ENCODE measurements at regions not wholly inside any gene's neighbourhood (a gene's known extent, or its start where the extent isn't known, plus 50 kb on each side); places are given as distances from the start of the nearest gene placed in this dataset.
"Not testable (repeated sequence)": the region's sequence is repeated elsewhere in the genome, so short reads cannot be mapped to it uniquely, and the experiment has no call there.

DNA sequence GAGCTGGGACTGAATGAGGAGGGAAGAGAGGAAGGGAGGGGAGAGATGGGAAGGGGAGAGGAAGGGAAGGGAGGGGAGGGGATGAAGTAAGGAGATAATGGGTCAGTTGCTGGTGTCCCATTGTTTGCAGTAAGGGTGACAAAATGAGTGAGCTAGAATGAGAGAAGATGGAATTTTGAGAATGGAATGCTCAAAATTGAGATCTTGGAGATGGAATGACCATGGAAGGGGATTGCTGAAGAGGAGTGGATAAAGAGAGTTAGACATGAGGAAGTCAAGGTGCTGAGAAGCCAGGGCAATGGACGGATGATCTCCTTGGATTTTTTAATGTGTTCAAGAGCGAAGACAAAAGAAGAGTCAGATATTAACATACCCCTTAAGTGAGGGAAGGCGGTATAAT is 80.5 kb upstream of the SSTR4 start:
- Histone ChIP-seq H3K9me3 (ENCODE audit: severe bottlenecking) (no peaks in the 10 kb centered on the region), H3K36me3 (no peaks in the 10 kb centered on the region), H3K4me3 (ENCODE audit: low read depth, low read length) (no peak overlapping the region), H3K27ac (no peak overlapping the region), H3K27me3 (ENCODE audit: insufficient read depth, low read depth, severe bottlenecking) (peaks cover 63% of the 10 kb centered on the region)
- DNase-seq: no peak
- TF ChIP-seq, protein P1, sequence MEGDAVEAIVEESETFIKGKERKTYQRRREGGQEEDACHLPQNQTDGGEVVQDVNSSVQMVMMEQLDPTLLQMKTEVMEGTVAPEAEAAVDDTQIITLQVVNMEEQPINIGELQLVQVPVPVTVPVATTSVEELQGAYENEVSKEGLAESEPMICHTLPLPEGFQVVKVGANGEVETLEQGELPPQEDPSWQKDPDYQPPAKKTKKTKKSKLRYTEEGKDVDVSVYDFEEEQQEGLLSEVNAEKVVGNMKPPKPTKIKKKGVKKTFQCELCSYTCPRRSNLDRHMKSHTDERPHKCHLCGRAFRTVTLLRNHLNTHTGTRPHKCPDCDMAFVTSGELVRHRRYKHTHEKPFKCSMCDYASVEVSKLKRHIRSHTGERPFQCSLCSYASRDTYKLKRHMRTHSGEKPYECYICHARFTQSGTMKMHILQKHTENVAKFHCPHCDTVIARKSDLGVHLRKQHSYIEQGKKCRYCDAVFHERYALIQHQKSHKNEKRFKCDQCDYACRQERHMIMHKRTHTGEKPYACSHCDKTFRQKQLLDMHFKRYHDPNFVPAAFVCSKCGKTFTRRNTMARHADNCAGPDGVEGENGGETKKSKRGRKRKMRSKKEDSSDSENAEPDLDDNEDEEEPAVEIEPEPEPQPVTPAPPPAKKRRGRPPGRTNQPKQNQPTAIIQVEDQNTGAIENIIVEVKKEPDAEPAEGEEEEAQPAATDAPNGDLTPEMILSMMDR (IDR thresholded peaks at IDR 0.05; ENCODE audit: low read depth, low read length): no peak

DNA sequence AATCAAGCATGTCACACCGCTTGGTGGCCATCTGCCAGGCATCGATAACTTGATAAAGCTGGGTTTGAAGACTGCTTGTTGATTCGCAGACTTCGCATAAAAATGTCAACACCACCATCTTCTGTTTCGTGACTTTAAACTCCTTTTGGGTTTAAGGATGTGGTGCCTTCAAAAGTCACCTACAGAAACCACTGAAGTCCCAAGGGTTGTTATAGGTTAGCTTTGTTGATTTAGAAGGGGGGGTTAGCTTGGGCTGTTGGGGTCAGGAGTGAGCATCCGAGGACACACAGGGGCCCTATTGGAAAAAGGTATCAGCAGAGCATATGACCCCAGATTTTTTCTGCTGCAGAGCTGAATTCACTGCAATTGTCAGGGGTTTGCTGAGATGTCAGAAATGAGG is 76.7 kb upstream of the SSTR4 start:
- Histone ChIP-seq H3K9me3 (ENCODE audit: severe bottlenecking) (no peaks in the 10 kb centered on the region), H3K36me3 (no peaks in the 10 kb centered on the region), H3K4me3 (ENCODE audit: low read depth, low read length) (no peak overlapping the region), H3K27ac (no peak overlapping the region), H3K27me3 (ENCODE audit: insufficient read depth, low read depth, severe bottlenecking) (peaks cover 68% of the 10 kb centered on the region)
- TF ChIP-seq, protein P1 (IDR thresholded peaks at IDR 0.05; ENCODE audit: low read depth, low read length): no peak
- no peak for DNase-seq

DNA sequence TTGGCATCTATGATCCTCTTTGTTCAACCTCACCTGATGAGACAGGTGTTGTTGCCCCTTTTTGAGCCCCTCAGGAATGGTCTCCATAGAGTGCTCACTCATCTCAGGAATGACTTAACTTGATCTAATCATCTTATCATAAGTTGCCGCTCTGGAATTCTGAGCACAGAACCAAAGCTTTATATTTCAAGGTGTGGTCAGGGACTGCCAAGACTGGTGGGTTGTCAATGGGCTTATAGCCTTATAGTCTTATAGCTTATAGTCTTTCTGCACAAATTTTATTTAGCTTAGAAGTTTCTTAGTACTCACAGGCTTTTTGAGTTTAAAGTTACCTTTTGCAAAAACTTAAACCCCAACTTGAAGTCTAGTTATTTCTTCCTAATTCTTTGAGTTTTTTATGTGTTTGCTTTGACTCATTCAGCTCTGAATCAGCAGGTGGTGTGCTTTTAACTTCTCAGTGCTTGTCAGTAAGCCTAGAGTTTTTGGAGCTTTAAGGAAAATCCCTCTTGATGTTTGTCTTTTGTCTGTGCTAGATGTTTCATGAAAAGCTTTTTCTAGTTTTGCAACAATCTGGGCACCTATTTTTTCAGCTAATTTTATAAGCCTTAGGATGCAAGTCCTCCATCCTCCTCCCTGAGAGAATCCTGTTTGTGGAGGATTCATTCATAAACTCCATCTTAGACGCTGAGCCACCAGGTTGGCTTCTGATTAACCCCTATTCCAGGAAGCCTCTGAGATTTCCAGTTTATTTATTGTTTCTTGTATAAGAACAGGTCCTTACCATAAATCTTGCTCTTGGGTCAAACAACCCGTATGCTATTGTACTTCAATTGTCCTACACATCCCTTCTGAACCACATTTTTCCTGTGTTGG is 72.3 kb upstream of the SSTR4 start:
- no peak overlapping the region for H3K27ac ChIP-seq
- H3K4me3 ChIP-seq (ENCODE audit: low read depth, low read length): no peak overlapping the region
- TF ChIP-seq, protein P1 (IDR thresholded peaks at IDR 0.05; ENCODE audit: low read depth, low read length): no peak
- H3K9me3 ChIP-seq (ENCODE audit: severe bottlenecking): no peaks in the 10 kb centered on the region
- DNase-seq: no peak
- peaks cover 72% of the 10 kb centered on the region for H3K27me3 ChIP-seq (ENCODE audit: insufficient read depth, low read depth, severe bottlenecking)
- H3K36me3 ChIP-seq: no peaks in the 10 kb centered on the region

DNA sequence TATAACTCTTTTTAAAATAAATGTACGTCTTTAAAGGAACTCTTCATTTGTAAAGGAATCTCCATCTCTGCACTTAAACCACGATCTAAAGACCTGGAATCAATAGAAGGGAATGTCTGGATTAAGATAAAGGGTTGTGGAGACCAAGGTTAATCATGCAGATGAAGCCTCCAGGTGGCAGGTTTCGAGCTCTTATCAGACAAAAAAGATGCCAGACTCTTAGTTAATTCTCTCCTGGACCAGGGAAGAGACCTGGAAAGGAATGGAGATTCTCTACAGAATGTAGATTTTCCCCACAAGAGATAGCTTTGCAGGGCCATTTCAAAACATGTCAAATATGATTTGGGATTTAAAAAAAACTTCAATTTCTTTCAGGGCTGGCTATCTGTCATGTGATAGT is 71.5 kb upstream of the SSTR4 start:
- TF ChIP-seq, protein P1 (IDR thresholded peaks at IDR 0.05; ENCODE audit: low read depth, low read length): no peak
- Histone ChIP-seq H3K36me3 (no peaks in the 10 kb centered on the region), H3K27me3 (ENCODE audit: insufficient read depth, low read depth, severe bottlenecking) (peaks cover 67% of the 10 kb centered on the region), H3K27ac (no peak overlapping the region), H3K9me3 (ENCODE audit: severe bottlenecking) (no peaks in the 10 kb centered on the region), H3K4me3 (ENCODE audit: low read depth, low read length) (no peak overlapping the region)
- DNase-seq: no peak

DNA sequence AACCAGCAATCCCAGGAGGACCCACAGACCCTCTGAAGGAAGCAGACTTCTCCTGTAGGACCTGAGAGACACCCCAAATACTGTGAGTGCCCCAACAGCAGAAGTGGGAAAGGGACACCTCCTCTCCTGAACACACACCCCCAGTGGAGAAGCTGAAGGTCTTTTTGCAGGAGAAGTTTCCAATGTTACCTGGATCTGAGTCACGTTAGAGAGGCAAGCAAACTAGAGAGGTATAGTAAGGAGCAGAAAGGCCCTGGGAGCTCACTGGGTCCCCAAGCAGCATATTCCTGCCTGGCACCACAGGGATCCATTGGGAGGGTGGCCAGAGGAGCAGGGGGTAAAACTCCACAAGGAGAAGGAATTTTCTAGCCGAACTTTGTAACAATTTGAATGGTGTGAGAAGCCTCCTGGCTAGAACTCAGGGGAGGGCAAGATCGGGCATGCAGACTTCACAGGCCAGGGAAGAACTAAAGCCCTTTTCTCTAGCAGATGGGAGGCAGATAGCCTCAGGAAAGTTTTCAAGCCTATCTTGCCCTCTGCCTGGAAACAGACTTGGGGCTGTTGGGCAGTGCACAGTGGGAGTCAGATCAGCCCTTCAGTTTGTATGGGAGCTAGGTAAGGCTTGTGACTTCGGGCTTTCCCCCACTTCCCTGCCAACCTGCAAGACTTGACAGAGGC is 68.2 kb upstream of the SSTR4 start:
- TF ChIP-seq, protein P1 (IDR thresholded peaks at IDR 0.05; ENCODE audit: low read depth, low read length): no peak
- Histone ChIP-seq H3K36me3 (no peaks in the 10 kb centered on the region), H3K9me3 (ENCODE audit: severe bottlenecking) (no peaks in the 10 kb centered on the region), H3K4me3 (ENCODE audit: low read depth, low read length) (no peak overlapping the region), H3K27me3 (ENCODE audit: insufficient read depth, low read depth, severe bottlenecking) (peaks cover 47% of the 10 kb centered on the region), H3K27ac (no peak overlapping the region)
- no peak for DNase-seq

DNA sequence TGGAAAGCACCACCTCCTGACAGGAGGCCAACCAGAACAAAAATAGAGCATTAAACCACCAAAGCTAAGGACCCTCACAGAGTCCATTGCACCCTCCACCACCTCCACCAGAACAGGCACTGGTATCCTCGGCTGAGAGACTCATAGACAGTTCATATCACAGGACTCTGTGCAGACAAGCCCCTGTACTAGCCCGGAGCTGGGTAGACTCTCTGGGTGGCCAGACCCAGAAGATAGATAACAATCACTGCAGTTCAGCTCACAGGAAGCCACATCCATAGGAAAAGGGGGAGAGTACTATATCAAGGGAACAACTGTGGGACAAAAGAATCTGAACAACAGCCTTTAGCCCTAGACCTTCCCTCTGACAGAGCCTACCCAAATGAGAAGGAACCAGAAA is 67.4 kb upstream of the SSTR4 start:
- not testable (repeated sequence) for H3K36me3 ChIP-seq; DNase-seq; H3K9me3 ChIP-seq (ENCODE audit: severe bottlenecking); H3K27ac ChIP-seq; H3K4me3 ChIP-seq (ENCODE audit: low read depth, low read length)
- H3K27me3 ChIP-seq (ENCODE audit: insufficient read depth, low read depth, severe bottlenecking): peaks cover 46% of the 10 kb centered on the region

DNA sequence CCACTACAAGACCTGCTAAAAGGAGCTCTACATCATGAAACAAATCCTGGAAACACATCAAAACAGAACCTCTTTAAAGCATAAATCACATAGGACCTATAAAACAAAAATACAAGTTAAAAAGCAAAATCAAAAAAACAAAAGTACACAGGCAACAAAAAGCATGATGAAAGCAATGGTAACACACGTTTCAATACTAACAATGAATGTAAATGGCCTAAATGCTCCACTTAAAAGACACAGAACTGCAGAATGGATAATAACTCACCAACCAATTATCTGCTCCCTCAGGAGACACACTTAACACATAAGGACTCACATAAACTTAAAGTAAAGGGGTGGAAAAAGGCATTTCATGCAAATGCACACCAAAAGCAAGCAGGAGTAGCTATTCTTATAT is 66.1 kb upstream of the SSTR4 start:
- H3K4me3 ChIP-seq (ENCODE audit: low read depth, low read length); H3K36me3 ChIP-seq; DNase-seq; H3K27ac ChIP-seq; H3K9me3 ChIP-seq (ENCODE audit: severe bottlenecking): not testable (repeated sequence)
- peaks cover 42% of the 10 kb centered on the region for H3K27me3 ChIP-seq (ENCODE audit: insufficient read depth, low read depth, severe bottlenecking)

DNA sequence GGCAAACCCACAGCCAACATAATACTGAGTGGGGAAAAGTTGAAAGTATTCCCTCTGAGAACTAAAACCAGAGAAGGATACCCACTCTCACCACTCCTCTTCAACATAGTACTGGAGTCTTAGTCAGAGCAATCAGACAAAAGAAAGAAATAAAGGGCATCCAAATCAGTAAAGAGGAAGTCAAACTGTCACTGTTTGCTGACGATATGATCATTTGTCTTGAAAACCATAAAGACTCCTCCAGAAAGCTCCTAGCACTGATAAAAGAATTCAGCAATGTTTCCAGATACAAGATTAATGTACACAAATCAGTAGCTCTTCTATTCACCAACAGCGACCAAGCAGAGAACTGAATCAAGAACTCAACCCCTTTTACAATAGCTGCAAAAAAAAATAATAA is 64.0 kb upstream of the SSTR4 start:
- H3K4me3 ChIP-seq (ENCODE audit: low read depth, low read length); H3K27ac ChIP-seq; H3K9me3 ChIP-seq (ENCODE audit: severe bottlenecking); DNase-seq; H3K36me3 ChIP-seq: not testable (repeated sequence)
- peaks cover 39% of the 10 kb centered on the region for H3K27me3 ChIP-seq (ENCODE audit: insufficient read depth, low read depth, severe bottlenecking)

Measured in WERI-Rb-1 (cell line).